Activated naive CD4-positive, alpha-beta T cell treated with anti-CD3 and anti-CD28 coated beads, Interleukin-2, amount 50 U/mL, for 24 hours (primary cell): ENCODE measurements at regions not wholly inside any gene's neighbourhood (a gene's known extent, or its start where the extent isn't known, plus 50 kb on each side); places are given as distances from the start of the nearest gene placed in this dataset.
A peak's percentile ranks its signal among the peaks of the same experiment; 100 is the strongest.
"Not testable (repeated sequence)": the region's sequence is repeated elsewhere in the genome, so short reads cannot be mapped to it uniquely, and the experiment has no call there.

Source experiments
- H3K27ac Mint-ChIP-seq: one replicate; pipeline ENCODE4 v1.8.0; 2021; ENCODE audit warnings: mild to moderate bottlenecking, mixed read lengths
- H3K27me3 Mint-ChIP-seq: one replicate; pipeline ENCODE4 v1.8.0; 2021; ENCODE audit warnings: mixed read lengths
- H3K36me3 Mint-ChIP-seq: one replicate; pipeline ENCODE4 v1.8.0; 2021; ENCODE audit warnings: mixed read lengths
- H3K4me1 Mint-ChIP-seq: one replicate; pipeline ENCODE4 v1.8.0; 2021; ENCODE audit warnings: mixed read lengths
- H3K4me3 Mint-ChIP-seq: one replicate; pipeline ENCODE4 v1.8.0; 2021; ENCODE audit warnings: mild to moderate bottlenecking, mixed read lengths
- H3K9me3 Mint-ChIP-seq: one replicate; pipeline ENCODE4 v1.8.0; 2021; ENCODE audit warnings: mixed read lengths

DNA sequence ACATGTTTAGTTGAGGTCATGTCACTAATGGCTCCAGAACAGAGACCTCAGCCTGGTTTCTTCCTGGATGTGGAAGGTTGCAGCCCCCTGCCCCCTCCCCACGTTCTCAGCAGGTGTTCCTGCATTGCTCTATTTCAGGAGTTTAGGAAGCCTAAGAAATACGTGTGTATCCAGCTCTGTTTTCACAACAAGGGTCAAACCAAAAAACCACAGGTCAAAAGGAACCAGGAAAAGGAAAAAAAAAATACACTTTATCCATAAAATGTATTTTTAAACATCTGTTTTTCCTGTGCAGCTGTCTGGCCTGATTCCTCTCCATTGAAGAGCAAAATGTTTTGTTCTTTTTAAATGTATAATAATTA is 107.9 kb upstream of the PLEKHG1 start:
- peaks cover 8% of the 10 kb centered on the region for H3K27me3 Mint-ChIP-seq
- H3K4me1 Mint-ChIP-seq: peaks cover 5% of the 10 kb centered on the region
- peaks cover 1% of the 10 kb centered on the region for H3K36me3 Mint-ChIP-seq
- H3K9me3 Mint-ChIP-seq: peaks cover 6% of the 10 kb centered on the region
- H3K27ac Mint-ChIP-seq: no peak overlapping the region
- H3K4me3 Mint-ChIP-seq: no peak overlapping the region

DNA sequence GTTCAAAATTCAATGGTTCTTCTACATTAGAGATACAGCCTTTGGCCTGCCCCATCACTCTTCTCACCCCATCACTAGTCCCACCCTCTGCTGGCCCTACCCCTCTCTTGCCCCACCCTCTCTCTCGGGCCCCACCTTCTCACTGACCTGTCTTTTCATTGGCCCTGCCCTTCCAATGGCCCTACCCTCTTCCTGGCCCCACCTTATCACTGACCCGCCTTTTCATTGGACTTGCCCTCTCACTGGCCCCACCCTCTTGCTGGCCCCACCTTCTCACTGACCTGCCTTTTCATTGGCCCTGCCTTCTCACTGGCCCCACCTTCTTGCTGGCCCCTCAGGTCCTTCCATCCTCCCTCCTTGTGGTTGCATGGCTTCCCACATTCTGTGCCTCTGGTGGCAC is 107.2 kb upstream of the PLEKHG1 start:
- Mint-ChIP-seq H3K27me3 (peaks cover 7% of the 10 kb centered on the region), H3K27ac (peak overlapping the region; percentile 46), H3K9me3 (peaks cover 6% of the 10 kb centered on the region), H3K4me1 (peaks cover 5% of the 10 kb centered on the region), H3K36me3 (peaks cover 1% of the 10 kb centered on the region), H3K4me3 (no peak overlapping the region)

DNA sequence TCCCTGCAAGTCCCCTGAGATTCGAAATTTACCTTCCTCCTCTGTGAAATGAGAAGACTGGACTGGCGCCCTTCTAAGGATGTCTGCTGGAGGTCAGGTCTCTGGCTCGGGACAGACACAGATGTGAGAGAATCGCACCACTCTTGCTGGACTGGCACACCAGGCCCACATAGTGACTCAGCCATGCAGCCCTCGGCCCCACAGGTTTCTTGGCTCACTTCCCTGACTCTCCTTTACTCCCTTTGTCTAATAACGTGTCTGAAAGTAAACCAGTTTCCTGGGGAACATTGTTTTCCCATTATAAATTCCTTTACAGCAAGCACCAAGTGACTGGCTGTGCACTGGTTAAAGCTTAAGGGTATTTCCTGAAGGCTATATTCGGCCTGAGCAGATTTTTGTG is 106.7 kb upstream of the PLEKHG1 start:
- peaks cover 5% of the 10 kb centered on the region for H3K4me1 Mint-ChIP-seq
- peak overlapping the region; percentile 46 for H3K27ac Mint-ChIP-seq
- peaks cover 1% of the 10 kb centered on the region for H3K36me3 Mint-ChIP-seq
- H3K9me3 Mint-ChIP-seq: peaks cover 6% of the 10 kb centered on the region
- H3K4me3 Mint-ChIP-seq: no peak overlapping the region
- peaks cover 7% of the 10 kb centered on the region for H3K27me3 Mint-ChIP-seq

DNA sequence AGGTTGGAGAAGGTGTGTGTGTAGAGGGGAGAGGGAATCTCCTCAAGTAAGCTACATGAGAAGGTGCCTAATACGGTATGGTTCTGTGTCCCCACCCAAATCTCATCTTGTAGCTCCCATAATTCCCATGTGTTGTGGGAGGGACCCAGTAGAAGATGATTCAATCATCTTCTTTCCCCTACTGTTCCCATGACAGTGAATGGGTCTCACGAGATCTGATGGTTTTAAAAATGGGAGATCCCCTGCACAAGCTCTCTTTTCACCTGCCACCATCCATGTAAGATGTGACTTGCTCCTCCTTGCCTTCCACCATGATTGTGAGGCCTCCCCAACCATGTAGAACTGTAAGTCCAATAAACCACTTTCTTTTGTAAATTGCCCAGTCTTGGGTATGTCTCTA is 106.1 kb upstream of the PLEKHG1 start:
- not testable (repeated sequence) for H3K4me3 Mint-ChIP-seq, H3K4me1 Mint-ChIP-seq, H3K27me3 Mint-ChIP-seq, H3K36me3 Mint-ChIP-seq, H3K27ac Mint-ChIP-seq, H3K9me3 Mint-ChIP-seq

DNA sequence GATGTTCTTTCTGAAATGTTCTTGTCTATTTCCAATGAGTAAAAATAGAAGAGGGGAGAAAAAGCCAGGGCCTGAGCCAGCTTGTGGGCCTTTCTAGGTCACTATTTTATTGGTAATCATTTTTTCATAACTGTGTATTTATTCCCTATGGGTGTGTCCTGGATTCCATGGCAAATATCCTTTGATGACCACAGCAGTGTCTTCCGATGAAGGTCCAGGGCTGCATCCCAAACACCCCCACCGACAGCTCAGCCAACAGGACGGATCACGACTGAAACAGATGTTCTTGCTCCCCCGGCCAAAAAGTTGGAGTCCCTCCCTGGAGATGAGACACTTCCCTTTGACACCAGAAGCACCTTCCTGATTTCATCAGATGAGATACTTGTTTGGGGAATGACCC is 105.4 kb upstream of the PLEKHG1 start:
- Mint-ChIP-seq H3K4me1 (peaks cover 5% of the 10 kb centered on the region), H3K4me3 (no peak overlapping the region), H3K27ac (no peak overlapping the region), H3K9me3 (peaks cover 6% of the 10 kb centered on the region), H3K36me3 (peaks cover 1% of the 10 kb centered on the region), H3K27me3 (peaks cover 2% of the 10 kb centered on the region)

DNA sequence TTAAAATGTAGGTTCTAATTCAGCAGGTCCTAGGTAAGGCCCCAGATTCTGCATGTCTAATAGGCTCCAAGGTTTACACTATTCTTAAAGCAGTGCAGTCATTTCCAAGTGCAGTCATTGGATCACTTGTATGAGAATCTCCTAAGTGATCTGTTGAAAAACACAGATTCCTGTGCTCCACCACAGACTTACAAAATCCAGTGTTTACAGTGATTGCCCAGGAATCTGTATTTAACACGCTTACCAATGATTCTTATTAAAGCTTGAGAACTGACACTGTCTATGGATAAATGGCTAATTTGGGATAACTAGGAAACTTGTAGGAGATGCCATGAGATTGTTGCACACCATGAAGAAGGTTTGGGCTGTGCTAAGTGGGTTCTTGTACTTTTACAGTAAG is 104.6 kb upstream of the PLEKHG1 start:
- peaks cover 5% of the 10 kb centered on the region for H3K4me1 Mint-ChIP-seq
- no peak overlapping the region for H3K27ac Mint-ChIP-seq
- H3K4me3 Mint-ChIP-seq: no peak overlapping the region
- peaks cover 6% of the 10 kb centered on the region for H3K9me3 Mint-ChIP-seq
- peaks cover 1% of the 10 kb centered on the region for H3K36me3 Mint-ChIP-seq
- peaks cover 2% of the 10 kb centered on the region for H3K27me3 Mint-ChIP-seq

DNA sequence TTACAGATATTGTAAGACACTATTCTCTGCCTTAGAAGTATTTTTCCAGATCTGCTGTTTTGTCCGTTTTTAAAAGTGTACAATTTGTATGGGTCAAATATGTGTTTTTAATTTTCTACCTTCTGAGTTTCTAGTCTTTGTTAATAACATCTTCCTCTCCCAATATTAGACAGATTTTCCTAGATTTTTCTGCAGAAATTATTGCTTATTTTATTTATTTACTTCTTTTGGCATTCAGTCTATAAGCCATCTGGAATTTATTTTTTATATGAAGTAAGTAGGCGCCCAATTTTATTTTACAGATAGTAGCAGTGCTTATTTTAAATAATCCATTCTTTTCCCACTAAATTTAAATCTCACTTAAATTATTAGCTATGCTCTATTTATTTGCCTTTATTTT is 103.1 kb upstream of the PLEKHG1 start:
- H3K27me3 Mint-ChIP-seq: peaks cover 2% of the 10 kb centered on the region

DNA sequence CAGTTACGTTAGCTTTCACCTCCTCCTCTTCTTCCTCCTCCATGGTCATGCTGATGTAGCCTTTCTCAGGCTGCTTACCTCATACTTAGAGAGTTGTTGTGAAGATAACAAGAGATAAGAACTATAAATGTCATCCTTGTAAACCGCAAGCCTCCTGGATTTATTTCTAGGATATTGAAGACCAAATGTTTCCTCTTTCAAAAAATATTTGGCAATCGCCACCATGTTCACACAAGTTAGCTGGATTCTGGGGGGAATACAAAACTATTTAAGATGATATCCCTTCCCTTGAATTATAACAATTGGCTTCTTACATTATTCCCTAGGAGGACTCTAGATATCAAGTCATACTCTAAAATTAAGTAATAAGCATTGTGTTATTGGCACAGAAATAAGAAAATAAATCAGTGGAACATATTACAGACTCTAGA is 99.8 kb upstream of the PLEKHG1 start:
- no peak overlapping the region for H3K27ac Mint-ChIP-seq
- no peaks in the 10 kb centered on the region for H3K4me1 Mint-ChIP-seq
- H3K9me3 Mint-ChIP-seq: no peaks in the 10 kb centered on the region
- peaks cover 3% of the 10 kb centered on the region for H3K27me3 Mint-ChIP-seq
- no peak overlapping the region for H3K4me3 Mint-ChIP-seq
- no peaks in the 10 kb centered on the region for H3K36me3 Mint-ChIP-seq

More for the DNA sequence above, 103.1 kb upstream of the PLEKHG1 start:
- Mint-ChIP-seq H3K27ac (no peak overlapping the region), H3K9me3 (peaks cover 6% of the 10 kb centered on the region), H3K36me3 (peaks cover 1% of the 10 kb centered on the region), H3K4me1 (no peaks in the 10 kb centered on the region), H3K4me3 (no peak overlapping the region)

DNA sequence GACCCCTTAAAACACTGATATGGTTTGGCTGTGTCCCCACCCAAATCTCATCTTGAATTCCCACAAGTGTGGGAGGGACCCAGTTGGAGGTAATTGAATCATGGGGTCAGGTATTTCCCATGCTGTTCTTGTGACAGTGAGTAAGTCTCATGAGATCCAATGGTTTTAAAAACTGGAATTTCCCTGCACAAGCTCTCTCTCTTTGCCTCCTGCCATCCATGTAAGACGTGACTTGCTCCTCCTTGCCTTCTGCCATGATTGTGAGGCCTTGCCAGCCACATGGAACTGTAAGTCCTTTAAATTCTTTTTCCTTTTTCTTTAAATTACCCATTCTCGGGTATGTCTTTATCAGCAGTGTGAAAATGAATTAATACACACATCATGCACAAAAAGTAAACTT is 99.1 kb upstream of the PLEKHG1 start:
- not testable (repeated sequence) for H3K4me3 Mint-ChIP-seq, H3K27me3 Mint-ChIP-seq, H3K36me3 Mint-ChIP-seq, H3K9me3 Mint-ChIP-seq, H3K4me1 Mint-ChIP-seq, H3K27ac Mint-ChIP-seq

DNA sequence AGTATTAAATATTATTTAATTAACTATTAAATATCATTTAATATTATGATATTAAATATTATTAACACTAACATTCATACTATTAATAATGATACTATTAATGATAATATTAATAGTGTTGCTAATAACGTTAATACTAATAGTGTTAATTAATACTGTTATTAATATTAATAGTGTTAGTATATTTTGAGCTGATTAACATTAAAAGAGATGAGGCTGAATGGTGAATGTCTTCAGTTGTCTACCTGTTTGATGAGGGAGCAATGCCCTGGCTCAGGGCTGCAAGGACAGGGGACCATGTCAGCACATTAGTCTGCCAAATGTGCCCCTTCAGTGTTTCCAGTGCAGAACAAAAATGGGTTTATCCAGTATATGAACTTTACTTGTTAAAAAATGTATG is 96.6 kb upstream of the PLEKHG1 start:
- Mint-ChIP-seq H3K9me3 (peaks cover 7% of the 10 kb centered on the region), H3K36me3 (no peaks in the 10 kb centered on the region), H3K27ac (no peak overlapping the region), H3K4me3 (no peak overlapping the region), H3K4me1 (no peaks in the 10 kb centered on the region), H3K27me3 (peaks cover 1% of the 10 kb centered on the region)

DNA sequence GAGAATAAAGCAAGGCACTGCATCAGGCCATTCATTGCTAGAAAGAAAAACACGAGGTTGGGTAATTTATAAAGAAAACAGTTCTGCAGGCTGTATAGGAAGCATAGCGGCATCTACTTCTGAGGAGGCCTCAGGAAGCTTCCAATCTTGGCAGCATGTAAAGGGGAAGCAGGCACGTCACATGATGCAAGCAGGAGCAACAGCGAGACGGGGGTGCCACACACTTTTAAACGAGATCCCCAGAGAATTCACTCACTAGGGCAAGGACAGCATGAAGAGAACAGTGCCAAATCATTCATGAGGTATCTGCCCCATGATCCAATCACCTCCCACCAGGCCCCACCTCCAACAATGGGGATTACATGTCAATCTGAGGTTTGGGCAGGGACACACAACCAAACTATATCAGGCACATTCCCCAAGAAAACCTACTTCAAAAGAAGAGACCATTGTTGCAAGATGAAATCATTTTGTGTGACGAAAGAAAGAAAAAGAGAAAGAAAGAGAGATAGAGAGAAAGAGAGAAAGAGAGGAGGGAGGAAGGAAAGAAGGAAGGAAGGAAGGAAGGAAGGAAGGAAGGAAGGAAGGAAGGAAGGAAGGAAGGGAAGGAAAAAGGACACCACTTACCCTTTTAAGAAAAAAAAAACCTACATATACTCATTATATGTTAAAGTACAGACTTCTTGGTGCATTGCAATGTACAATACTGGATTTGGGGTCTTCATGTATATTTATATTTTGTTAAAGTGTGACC is 95.9 kb upstream of the PLEKHG1 start:
- H3K27ac Mint-ChIP-seq: no peak overlapping the region
- no peak overlapping the region for H3K4me3 Mint-ChIP-seq
- H3K4me1 Mint-ChIP-seq: no peaks in the 10 kb centered on the region
- H3K9me3 Mint-ChIP-seq: peaks cover 7% of the 10 kb centered on the region
- H3K27me3 Mint-ChIP-seq: peaks cover 1% of the 10 kb centered on the region
- no peaks in the 10 kb centered on the region for H3K36me3 Mint-ChIP-seq

DNA sequence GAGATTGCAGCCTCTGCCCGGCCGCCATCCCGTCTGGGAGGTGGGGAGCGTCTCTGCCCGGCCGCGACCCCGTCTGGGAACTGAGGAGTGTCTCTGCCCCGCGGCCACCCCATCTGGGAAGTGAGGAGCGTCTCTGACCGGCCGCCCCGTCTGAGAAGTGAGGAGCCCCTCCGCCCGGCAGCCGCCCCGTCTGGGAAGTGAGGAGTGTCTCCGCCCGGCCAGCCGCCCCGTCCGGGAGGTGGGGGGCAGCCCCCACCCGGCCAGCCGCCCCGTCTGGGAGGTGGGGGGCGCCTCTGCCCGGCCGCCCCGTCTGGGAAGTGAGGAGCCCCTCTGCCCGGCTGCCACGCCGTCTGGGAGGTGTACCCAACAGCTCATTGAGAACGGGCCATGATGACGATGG is 92.3 kb upstream of the PLEKHG1 start:
- not testable (repeated sequence) for H3K27ac Mint-ChIP-seq, H3K9me3 Mint-ChIP-seq, H3K4me1 Mint-ChIP-seq, H3K36me3 Mint-ChIP-seq, H3K4me3 Mint-ChIP-seq, H3K27me3 Mint-ChIP-seq

DNA sequence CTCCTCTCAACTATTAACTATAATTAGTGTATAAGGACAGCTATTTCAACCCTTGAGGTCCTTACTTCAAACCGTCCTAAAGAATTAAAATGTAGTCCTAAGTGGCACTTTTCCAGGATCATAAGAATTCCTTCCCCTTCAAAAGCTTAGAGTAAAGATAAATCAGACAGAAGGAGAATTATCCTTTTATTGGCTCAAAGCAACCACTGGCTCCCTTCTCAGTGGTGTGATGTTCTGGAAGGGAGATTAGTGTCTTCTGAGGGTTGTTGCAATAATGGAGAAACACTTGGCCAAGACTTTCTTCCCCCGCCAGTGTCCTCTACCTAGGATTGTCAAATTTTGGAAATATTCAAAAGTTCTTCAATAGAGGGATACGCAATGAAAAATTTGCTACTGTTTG is 89.1 kb upstream of the PLEKHG1 start:
- Mint-ChIP-seq H3K36me3 (no peaks in the 10 kb centered on the region), H3K9me3 (peaks cover 3% of the 10 kb centered on the region), H3K4me3 (no peak overlapping the region), H3K27me3 (no peaks in the 10 kb centered on the region), H3K4me1 (no peaks in the 10 kb centered on the region), H3K27ac (no peak overlapping the region)

DNA sequence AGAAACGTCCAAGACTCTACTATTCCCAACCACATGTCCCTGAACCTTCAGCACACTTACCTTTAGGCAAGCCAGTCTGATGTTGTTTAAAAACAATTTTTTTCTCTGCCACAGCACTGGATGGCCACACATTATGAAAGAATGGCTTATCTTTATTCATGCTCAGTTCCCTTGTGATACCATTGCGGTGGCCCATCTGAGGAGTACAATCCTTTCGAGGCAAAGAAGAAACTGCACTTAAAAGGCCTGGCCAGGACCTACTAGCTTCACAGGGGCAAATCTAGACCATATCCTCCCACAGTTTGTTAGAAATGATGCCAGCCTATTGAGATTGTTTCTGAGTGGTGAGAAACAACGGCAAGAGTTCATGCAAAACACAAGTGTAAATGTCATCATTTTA is 88.4 kb upstream of the PLEKHG1 start:
- Mint-ChIP-seq H3K4me3 (no peak overlapping the region), H3K9me3 (no peaks in the 10 kb centered on the region), H3K27me3 (no peaks in the 10 kb centered on the region), H3K27ac (no peak overlapping the region), H3K36me3 (no peaks in the 10 kb centered on the region), H3K4me1 (no peaks in the 10 kb centered on the region)

DNA sequence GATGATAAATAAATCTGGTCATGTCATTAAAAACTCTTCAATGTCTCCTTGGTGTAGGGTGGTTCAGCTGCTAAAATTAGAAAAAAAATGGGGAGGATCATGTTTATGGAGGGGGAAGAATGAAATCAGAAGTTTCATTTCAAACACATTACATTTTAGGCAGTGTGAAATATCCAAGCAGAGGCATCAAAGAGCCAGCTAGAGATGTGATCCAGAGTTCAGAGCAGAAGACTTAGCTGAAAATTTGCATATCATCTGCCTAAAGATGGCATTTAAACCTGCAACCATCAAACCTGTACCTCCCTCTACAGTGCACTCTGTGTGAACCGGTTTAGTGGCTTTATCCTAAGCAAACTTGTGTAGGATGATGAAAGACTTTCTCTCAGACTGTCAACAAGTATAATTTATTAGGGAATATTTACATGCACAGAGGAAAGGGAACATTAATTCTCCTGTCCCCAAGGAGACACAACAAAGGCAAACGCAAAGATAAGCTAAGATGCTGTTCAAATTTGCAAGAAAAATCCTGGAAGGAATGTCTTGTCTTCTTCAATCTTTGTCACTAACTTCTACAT is 84.8 kb upstream of the PLEKHG1 start:
- no peaks in the 10 kb centered on the region for H3K4me1 Mint-ChIP-seq
- no peak overlapping the region for H3K4me3 Mint-ChIP-seq
- H3K36me3 Mint-ChIP-seq: no peaks in the 10 kb centered on the region
- H3K27me3 Mint-ChIP-seq: no peaks in the 10 kb centered on the region
- no peaks in the 10 kb centered on the region for H3K9me3 Mint-ChIP-seq
- no peak overlapping the region for H3K27ac Mint-ChIP-seq

DNA sequence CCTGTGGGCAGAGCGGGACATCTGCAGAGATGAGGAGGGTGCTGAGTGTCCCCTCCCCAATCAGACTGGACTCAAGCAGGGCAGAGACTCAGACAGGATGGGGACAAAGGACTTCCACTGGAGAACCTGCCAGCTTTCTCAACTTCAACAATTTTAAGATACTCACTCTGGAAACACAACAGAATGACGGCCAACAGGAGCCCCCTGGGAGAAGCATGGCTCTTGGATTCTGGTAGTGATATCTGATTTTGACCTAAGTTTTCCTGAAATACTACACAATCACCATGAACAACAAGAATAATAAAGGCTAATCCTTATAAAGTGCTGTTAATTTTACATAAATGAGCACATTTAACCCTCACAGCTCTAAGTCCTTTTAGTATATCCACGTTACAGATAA is 83.5 kb upstream of the PLEKHG1 start:
- Mint-ChIP-seq H3K27ac (no peak overlapping the region), H3K36me3 (no peaks in the 10 kb centered on the region), H3K27me3 (no peaks in the 10 kb centered on the region), H3K4me3 (no peak overlapping the region), H3K4me1 (no peaks in the 10 kb centered on the region), H3K9me3 (no peaks in the 10 kb centered on the region)

DNA sequence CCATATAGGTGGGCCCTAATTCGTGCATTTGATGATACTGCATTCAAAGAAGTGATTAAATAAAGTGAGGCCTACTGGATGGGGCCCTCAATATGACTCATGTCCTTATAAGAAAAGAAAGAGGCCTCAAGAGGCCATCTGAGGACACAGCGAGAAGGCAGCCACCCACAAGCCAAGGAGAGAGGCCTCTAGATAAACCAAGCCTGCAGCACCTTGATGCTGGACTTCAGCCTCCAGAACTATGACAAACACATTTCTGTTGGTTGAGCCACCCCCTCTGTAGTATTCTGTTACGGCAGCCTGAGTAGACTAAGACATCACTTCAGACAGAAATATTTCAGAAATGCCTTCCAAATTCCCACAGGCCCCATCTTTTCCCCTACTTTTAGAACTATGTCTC is 82.5 kb upstream of the PLEKHG1 start:
- Mint-ChIP-seq H3K9me3 (no peaks in the 10 kb centered on the region), H3K36me3 (no peaks in the 10 kb centered on the region), H3K27ac (no peak overlapping the region), H3K4me3 (no peak overlapping the region), H3K27me3 (no peaks in the 10 kb centered on the region), H3K4me1 (no peaks in the 10 kb centered on the region)
